ENCODE measurements at regions not wholly inside any gene's neighbourhood (a gene's known extent, or its start where the extent isn't known, plus 50 kb on each side); places are given as distances from the start of the nearest gene placed in this dataset.

DNA sequence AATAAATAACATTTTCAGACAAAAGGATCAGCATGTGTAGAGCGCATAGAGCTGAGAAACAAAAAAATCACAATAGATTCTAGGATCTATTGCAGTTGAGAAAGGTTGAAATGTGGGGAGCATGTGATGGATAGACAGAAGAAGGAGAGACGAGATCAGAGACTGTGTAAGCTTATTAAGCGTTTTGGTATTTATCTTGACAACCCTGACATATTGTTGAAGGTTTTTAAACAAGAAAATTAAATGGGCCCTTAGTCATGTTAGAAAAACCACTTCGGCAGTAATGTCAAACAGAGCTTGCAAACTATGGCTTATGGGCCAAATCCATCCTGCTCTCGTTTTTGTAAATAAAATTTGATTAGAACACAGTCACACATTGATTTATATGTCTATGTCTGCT is 200.5 kb upstream of the KLF4 start:
- H3K9me3 Mint-ChIP-seq: peaks cover 14% of the 10 kb centered on the region
- peaks cover 3% of the 10 kb centered on the region for H3K36me3 Mint-ChIP-seq (ENCODE audit: low read depth)
- H3K4me1 Mint-ChIP-seq: no peaks in the 10 kb centered on the region
- DNase-seq: no peak
- H3K27me3 Mint-ChIP-seq (ENCODE audit: low read depth, poor library complexity): peaks cover 12% of the 10 kb centered on the region
- TF ChIP-seq, protein P1, sequence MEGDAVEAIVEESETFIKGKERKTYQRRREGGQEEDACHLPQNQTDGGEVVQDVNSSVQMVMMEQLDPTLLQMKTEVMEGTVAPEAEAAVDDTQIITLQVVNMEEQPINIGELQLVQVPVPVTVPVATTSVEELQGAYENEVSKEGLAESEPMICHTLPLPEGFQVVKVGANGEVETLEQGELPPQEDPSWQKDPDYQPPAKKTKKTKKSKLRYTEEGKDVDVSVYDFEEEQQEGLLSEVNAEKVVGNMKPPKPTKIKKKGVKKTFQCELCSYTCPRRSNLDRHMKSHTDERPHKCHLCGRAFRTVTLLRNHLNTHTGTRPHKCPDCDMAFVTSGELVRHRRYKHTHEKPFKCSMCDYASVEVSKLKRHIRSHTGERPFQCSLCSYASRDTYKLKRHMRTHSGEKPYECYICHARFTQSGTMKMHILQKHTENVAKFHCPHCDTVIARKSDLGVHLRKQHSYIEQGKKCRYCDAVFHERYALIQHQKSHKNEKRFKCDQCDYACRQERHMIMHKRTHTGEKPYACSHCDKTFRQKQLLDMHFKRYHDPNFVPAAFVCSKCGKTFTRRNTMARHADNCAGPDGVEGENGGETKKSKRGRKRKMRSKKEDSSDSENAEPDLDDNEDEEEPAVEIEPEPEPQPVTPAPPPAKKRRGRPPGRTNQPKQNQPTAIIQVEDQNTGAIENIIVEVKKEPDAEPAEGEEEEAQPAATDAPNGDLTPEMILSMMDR (IDR thresholded peaks at IDR 0.05): no peak
- no peak overlapping the region for H3K4me3 Mint-ChIP-seq
- H3K27ac Mint-ChIP-seq: no peak overlapping the region

DNA sequence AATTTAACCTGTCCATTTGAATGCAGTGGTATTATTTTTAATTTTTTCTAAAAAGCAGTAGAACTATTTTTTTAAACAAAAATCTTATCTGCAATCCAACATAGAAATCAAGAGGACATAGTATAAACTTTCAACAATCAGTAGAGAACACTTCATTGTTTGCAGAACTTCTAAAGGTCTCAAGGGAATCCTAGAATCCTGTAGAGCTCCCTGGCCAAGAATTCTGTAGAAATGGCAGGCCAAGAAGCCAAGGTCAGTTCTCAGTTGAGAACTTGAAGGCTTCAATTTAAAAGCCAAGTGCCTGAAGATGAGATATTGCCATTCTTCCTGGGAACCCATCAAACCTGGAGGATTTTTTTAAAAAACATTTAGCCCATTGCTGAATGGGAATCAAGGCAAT is 199.2 kb upstream of the KLF4 start:
- peaks cover 12% of the 10 kb centered on the region for H3K27me3 Mint-ChIP-seq (ENCODE audit: low read depth, poor library complexity)
- TF ChIP-seq, protein P1 (IDR thresholded peaks at IDR 0.05): no peak
- no peak overlapping the region for H3K27ac Mint-ChIP-seq
- H3K4me1 Mint-ChIP-seq: no peaks in the 10 kb centered on the region
- H3K9me3 Mint-ChIP-seq: peaks cover 14% of the 10 kb centered on the region
- no peak for DNase-seq
- peaks cover 3% of the 10 kb centered on the region for H3K36me3 Mint-ChIP-seq (ENCODE audit: low read depth)
- no peak overlapping the region for H3K4me3 Mint-ChIP-seq

DNA sequence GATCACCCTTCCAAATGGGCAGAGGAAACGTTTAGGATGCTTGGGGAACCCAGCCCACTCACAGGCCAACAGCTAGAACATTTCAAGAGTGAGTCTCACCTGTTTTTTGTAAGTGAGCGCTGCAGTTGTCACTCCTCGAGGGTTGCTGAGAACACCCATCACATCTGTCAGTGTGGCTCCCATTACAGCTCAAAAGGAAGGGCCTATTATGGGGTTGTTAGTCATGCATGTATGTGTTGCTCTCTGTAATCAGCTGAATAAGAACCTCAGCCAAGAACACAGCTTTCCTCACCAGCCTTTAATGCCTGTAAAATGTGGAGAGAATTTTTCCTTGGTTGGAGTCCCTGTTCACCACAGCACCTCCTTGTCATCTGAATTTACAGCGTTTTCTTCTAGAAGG is 196.3 kb upstream of the KLF4 start:
- no peaks in the 10 kb centered on the region for H3K4me1 Mint-ChIP-seq

DNA sequence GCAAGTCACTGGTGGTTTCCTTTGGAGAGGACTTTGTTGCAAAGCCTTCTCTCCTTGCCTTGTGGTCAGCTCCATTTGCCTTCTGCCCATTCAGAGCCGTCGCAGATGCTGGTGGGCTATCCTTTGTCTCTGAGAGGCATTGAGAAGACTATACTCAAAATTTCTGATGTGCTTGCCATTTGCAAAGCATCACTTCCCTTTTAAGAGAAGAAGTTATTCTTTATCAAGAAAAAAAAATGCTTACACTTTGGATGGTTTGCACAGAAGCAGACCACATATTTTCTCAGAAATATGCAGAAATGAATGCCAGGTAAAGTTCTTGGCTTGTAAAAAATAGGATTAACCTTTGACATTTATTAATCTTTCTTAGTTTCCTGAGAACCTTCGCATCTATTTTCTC is 195.8 kb upstream of the KLF4 start:
- no peak for DNase-seq
- no peaks in the 10 kb centered on the region for H3K4me1 Mint-ChIP-seq
- peaks cover 3% of the 10 kb centered on the region for H3K36me3 Mint-ChIP-seq (ENCODE audit: low read depth)
- H3K9me3 Mint-ChIP-seq: peaks cover 14% of the 10 kb centered on the region
- no peak overlapping the region for H3K4me3 Mint-ChIP-seq
- TF ChIP-seq, protein P1 (IDR thresholded peaks at IDR 0.05): no peak
- no peak overlapping the region for H3K27ac Mint-ChIP-seq
- peaks cover 13% of the 10 kb centered on the region for H3K27me3 Mint-ChIP-seq (ENCODE audit: low read depth, poor library complexity)

More for the DNA sequence above, 196.3 kb upstream of the KLF4 start:
- TF ChIP-seq, protein P1 (IDR thresholded peaks at IDR 0.05): no peak
- Mint-ChIP-seq H3K27me3 (ENCODE audit: low read depth, poor library complexity) (peaks cover 18% of the 10 kb centered on the region), H3K36me3 (ENCODE audit: low read depth) (peaks cover 3% of the 10 kb centered on the region), H3K27ac (no peak overlapping the region), H3K9me3 (peaks cover 14% of the 10 kb centered on the region), H3K4me3 (no peak overlapping the region)
- no peak for DNase-seq

DNA sequence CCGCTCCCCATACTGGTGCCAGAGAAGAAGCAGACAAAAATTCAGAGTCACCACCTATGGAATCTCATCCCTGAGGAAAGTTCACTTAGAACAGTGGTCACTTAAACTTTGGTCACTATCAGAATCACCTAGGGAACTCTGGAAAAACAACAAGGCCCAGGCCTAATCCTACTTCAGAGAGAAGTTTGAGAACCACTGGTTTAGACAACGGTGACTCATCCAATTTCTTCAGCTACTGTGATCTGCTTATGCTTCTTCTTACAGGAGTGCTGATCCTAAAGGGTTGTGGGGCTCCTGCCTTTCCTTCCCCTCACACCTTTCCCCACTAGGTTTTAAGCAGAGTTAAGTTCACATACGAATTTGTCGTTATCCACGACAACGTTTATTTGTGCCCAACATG is 194.7 kb upstream of the KLF4 start:
- no peaks in the 10 kb centered on the region for H3K4me1 Mint-ChIP-seq
- H3K36me3 Mint-ChIP-seq (ENCODE audit: low read depth): peaks cover 2% of the 10 kb centered on the region
- peaks cover 9% of the 10 kb centered on the region for H3K9me3 Mint-ChIP-seq
- H3K27ac Mint-ChIP-seq: no peak overlapping the region
- TF ChIP-seq, protein P1 (IDR thresholded peaks at IDR 0.05): no peak
- DNase-seq: no peak
- no peak overlapping the region for H3K4me3 Mint-ChIP-seq
- H3K27me3 Mint-ChIP-seq (ENCODE audit: low read depth, poor library complexity): peaks cover 11% of the 10 kb centered on the region

DNA sequence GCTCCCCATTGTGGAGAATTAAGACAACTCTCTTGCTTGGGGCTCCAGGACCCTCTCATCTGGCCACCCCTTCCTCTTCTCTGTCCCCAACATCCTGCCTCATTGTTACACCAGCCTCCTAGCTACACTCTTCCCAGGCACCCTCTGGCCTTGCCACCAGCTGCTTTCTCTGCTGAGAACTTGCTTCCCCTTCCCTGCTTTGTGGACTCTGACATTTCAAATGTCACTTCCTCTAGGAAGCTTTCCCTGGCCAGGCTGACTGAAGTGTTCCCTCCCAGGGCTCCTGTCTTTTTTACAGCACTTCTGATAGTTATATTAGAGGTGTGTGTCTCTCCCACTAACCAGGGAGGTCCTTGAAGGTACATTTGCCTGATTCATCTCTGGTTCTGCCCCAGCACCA is 194.0 kb upstream of the KLF4 start:
- TF ChIP-seq, protein P1 (IDR thresholded peaks at IDR 0.05): no peak
- peaks cover 11% of the 10 kb centered on the region for H3K27me3 Mint-ChIP-seq (ENCODE audit: low read depth, poor library complexity)
- H3K9me3 Mint-ChIP-seq: peaks cover 5% of the 10 kb centered on the region
- no peaks in the 10 kb centered on the region for H3K36me3 Mint-ChIP-seq (ENCODE audit: low read depth)
- H3K27ac Mint-ChIP-seq: peak overlapping the region; percentile 12
- DNase-seq: no peak
- H3K4me1 Mint-ChIP-seq: peaks cover 2% of the 10 kb centered on the region
- no peak overlapping the region for H3K4me3 Mint-ChIP-seq

All from nephron progenitor cell (in vitro differentiated cells).